ENCODE measurements at regions not wholly inside any gene's neighbourhood (a gene's known extent, or its start where the extent isn't known, plus 50 kb on each side); places are given as distances from the start of the nearest gene placed in this dataset.

GRCh38 chr1:184141361-184141880, 89.9 kb downstream of the TSEN15 start:
- DNase-seq (ENCODE audit: low read depth): no peak

GRCh38 chr1:184143449-184143848, 91.9 kb downstream of the TSEN15 start:
- no peak for DNase-seq (ENCODE audit: low read depth)

- no peak for DNase-seq (ENCODE audit: low read depth)
Measured at GRCh38 chr1:184145083-184145482, 93.6 kb downstream of the TSEN15 start.

DNA sequence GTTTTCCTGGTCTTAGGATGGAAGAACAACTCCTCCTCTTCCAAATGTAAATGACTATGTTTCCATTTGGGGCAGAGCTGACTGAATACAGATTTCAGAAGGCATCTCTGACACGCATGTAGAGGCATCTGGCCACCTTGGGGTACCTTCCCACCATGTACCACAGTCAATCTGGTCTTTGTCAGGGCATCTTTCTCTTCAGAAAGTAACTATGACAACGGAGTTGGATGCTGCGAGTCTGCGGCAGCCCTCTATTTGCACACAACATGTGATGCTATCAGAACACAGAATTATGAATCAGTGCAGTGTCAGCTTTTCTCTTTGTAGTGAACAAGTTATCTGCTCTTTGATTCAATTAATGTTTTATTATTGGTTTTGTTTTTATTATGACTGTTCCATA, 94.7 kb downstream of the TSEN15 start:
- no peak for DNase-seq (ENCODE audit: low read depth)

- DNase-seq (ENCODE audit: low read depth): peak; percentile 56
Measured at GRCh38 chr1:184150776-184151531, 99.4 kb downstream of the TSEN15 start.

- peak; percentile 48 for DNase-seq (ENCODE audit: low read depth)
Measured at GRCh38 chr1:184152434-184152898, 100.9 kb downstream of the TSEN15 start.

GRCh38 chr1:184152974-184153373, 101.4 kb downstream of the TSEN15 start:
- DNase-seq (ENCODE audit: low read depth): no peak

- DNase-seq (ENCODE audit: low read depth): no peak
Measured at GRCh38 chr1:184153731-184154130, 102.2 kb downstream of the TSEN15 start.

DNA sequence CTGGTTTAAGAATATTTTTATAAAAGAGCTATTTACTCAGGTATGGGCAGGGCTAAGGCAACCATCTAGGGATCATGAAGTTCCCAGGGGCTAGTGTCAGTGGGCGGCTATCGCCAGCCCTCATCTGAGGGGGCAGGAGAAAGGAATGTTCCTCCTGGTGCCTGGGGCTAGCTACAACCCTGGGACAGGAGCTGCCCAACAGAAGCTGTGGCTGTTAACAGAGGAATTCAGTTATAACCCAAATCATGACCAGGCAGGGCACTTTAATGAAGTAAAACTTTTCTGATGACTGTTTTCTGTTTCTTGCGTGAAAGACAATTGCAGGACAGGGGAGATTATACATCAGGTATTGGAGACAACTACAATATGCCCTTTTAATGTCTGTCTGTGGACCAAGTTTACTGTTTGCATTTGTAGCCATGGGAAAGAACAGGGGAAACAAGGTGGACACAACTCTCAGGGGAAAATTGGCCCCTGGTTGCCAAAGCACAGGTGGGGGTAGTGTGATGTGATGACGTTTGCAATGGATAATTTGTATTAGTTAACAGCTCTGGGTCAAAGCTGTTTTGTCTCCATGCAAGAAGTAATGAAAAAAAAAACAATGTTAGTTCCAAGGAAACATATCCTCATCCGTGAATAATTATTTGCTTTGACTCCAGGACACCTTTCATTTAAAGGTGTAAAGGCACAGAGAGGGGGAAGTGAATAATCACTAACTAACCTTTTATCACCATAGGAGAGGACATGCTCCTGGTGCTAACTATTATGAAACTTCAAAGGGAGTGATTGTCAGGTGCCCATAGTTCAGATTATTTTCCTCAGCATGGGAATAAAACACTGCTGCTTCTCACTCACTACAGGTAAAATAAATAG, 105.2 kb downstream of the TSEN15 start:
- peak; percentile 19 for DNase-seq (ENCODE audit: low read depth)

DNA sequence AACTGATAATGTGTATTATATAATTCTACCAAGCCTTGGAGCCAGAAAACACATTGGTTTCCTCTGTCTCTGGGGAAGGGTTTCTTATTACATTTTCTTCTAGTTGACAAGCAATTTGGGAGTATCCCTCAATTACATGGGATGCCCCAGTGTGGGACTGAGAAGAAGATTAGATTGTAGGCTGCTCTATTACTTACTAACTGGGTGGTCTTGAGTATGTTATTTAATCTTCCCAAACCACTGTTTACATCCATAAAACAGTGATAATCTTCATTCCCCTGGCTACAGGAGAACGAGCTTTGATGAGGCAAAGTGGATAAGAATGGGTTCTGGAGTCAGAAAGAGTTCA, 105.8 kb downstream of the TSEN15 start:
- DNase-seq (ENCODE audit: low read depth): no peak

- DNase-seq (ENCODE audit: low read depth): no peak
Measured at GRCh38 chr1:184158896-184159681, 107.6 kb downstream of the TSEN15 start.

GRCh38 chr1:184160236-184160635, 108.7 kb downstream of the TSEN15 start:
- DNase-seq (ENCODE audit: low read depth): peak; percentile 19

DNA sequence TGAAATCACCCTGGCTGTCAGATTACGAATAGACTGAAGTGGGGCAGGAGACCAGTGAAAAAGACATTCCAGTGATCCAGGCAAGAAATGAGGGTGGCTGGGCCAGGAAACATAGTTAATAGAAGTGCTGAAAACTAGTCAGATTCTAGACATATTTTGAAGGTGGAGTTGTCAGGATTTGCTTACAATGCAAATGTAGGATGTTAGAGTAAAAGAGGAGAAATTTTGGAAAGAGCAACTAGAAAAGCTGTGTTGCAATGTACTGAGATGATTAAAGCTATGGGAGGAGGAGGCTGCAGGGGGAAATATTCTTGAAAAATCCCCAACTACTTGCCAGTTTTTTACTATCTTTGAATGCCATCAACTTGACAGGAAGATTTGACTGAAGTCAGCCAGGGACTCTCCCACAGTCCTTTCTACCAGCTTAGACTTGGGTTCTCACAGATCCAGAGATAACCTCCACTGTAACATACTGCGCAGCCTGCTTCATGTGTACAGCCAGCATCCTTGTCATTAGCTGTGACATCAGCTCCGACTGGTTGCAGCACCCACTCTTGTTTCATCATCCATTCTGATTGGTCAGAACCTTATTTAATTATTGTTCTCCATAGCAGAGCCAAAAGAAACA, 109.7 kb downstream of the TSEN15 start:
- no peak for DNase-seq (ENCODE audit: low read depth)

DNA sequence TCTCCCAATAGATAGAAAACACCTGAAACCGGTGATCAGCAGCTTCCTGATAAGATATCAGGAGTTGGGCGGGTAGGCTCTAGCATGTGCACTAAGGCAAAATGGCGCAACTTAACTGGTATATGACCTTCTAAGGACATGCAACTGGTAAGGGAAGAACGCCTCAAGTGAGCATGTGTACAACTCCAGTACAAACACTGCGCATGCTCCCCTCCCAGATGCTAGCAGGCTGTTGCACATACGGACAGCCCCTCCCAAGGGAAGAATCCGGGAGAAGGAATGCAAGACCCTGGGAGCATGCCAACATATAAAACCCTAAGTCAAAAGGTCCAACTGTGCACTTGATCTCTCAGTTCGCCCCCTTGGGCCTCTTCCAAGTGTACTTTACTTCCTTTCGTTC, 110.8 kb downstream of the TSEN15 start:
- DNase-seq (ENCODE audit: low read depth): no peak

DNA sequence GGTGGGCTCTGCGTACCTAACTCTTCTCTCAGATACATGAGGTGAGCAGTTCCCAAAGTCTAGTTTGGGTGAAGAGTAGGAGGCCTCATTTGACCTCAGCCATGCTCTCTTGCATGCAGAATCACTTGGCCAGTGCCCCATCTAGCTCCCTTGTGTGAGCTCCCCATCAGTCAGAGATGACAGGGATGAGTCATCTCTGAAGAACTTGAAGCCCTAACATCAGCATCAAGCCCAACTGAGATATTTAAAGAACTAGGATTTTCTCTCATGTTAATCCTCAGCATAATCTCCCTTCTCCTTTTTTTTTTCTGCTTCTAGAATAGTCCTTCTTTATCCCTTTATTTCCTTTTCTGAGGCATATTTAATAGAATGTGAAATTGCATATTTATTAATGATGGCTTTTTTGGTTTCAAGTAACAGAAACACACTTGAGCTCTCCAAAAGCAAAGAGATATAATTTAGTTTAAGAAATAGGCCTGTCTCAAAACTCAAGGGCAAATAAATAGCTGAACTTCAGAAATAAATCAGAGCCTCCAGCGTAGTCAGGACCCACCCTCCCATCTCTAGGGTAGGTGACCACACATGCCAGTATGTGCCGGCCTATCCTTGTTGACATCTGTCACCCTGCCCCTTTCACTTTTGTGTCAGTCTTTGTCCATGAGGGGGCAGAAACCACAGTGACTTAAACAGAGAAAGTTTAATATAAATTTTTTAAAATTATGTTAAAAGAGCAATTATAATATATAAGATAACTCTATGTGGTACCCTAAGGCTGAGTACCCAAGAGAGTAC, 112.3 kb downstream of the TSEN15 start:
- DNase-seq (ENCODE audit: low read depth): peak; percentile 48

DNA sequence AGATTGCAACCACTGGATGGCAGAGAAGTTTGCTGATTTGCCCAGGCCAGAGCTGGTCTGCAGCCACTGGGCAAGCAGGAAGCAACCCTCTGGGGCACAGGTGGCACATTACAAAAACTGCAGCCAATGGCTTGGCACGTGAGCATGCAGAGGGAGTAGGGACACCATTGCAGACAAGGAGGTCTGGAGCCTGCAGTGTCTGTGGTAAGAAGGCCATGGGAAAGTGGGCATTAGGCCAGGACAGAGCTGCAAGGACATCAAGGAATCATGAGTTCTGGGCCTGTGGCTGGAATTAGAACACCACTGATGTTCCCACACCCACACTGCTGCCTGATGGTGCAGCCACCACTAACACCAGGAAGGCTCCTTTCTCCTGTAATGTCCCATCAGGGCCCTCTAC, 113.0 kb downstream of the TSEN15 start:
- DNase-seq (ENCODE audit: low read depth): no peak

GRCh38 chr1:184166485-184166884, 115.0 kb downstream of the TSEN15 start:
- DNase-seq (ENCODE audit: low read depth): no peak

GRCh38 chr1:184167352-184167751, 115.8 kb downstream of the TSEN15 start:
- no peak for DNase-seq (ENCODE audit: low read depth)

DNA sequence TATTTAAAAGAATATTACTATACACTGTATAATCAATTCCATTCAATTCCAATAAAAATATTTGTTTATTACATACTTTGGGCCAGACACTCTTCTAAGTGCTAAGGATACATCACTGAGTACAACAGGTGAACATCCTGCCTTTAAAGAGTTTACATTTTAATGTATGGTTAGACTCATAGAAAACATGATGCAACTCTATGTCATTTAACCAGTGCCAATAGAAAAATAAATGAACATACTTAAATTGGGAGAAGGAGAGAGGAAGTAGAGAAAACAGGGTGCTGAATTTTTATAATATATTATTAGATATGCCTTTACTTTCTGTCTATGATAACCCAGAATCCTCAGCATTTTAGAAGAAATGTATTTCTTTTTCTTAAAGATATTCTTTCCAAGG, 119.2 kb downstream of the TSEN15 start:
- DNase-seq (ENCODE audit: low read depth): no peak

- no peak for DNase-seq (ENCODE audit: low read depth)
Measured at GRCh38 chr1:184176058-184176457, 124.5 kb downstream of the TSEN15 start.

DNA sequence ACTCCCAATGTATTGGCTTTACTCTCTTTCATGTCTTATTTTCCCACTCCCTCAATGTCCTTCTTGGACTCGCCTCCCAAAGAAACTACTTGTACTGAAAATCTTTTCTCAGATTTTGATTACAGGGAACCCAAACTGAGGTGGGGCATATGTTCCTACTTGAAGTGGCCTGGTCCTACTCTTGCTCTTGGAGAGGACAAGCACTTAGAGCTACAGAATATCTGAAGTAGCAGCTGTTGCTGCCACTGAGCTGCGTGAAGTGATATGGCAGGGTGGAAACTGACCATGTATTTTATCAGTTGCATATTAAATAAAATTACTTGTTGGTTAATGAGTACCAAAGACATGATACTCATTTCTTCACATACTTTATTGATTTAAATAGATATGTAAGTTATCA, 129.5 kb downstream of the TSEN15 start:
- DNase-seq (ENCODE audit: low read depth): no peak

Data from Daoy (cell line).